Non-pigmented ciliary epithelial cell (primary cell): ENCODE measurements at regions not wholly inside any gene's neighbourhood (a gene's known extent, or its start where the extent isn't known, plus 50 kb on each side); places are given as distances from the start of the nearest gene placed in this dataset.

Source experiments
- DNase-seq: peaks from one replicate; pipeline ENCODE4 v3.0.0-alpha.2; 2010; ENCODE audit warnings: low read depth

- no peak for DNase-seq
Observed at GRCh38 chr6:91697010-91697695, 1110.3 kb upstream of the MAP3K7 start.

- DNase-seq: no peak
Observed at GRCh38 chr6:91695221-91695620, 1108.3 kb upstream of the MAP3K7 start.

- DNase-seq: no peak
Observed at GRCh38 chr6:91694016-91694654, 1107.3 kb upstream of the MAP3K7 start.

- no peak for DNase-seq
Observed at GRCh38 chr6:91691449-91691848, 1104.6 kb upstream of the MAP3K7 start.

GRCh38 chr6:91683240-91683639 is 1096.4 kb upstream of the MAP3K7 start:
- no peak for DNase-seq

GRCh38 chr6:91681296-91681695 is 1094.4 kb upstream of the MAP3K7 start:
- DNase-seq: no peak

GRCh38 chr6:91678679-91679446 is 1092.0 kb upstream of the MAP3K7 start:
- no peak for DNase-seq

GRCh38 chr6:91672201-91672600 is 1085.3 kb upstream of the MAP3K7 start:
- no peak for DNase-seq

GRCh38 chr6:91669871-91670268 is 1083.0 kb upstream of the MAP3K7 start:
- DNase-seq: no peak

- DNase-seq: no peak
Observed at GRCh38 chr6:91669154-91669870, 1082.4 kb upstream of the MAP3K7 start.

GRCh38 chr6:91667596-91667995 is 1080.7 kb upstream of the MAP3K7 start:
- DNase-seq: no peak

GRCh38 chr6:91664327-91664959 is 1077.6 kb upstream of the MAP3K7 start:
- DNase-seq: no peak

- no peak for DNase-seq
Observed at GRCh38 chr6:91660893-91661292, 1074.0 kb upstream of the MAP3K7 start.

- no peak for DNase-seq
Observed at GRCh38 chr6:91659891-91660290, 1073.0 kb upstream of the MAP3K7 start.

GRCh38 chr6:91654793-91655192 is 1067.9 kb upstream of the MAP3K7 start:
- no peak for DNase-seq

GRCh38 chr6:91654357-91654756 is 1067.5 kb upstream of the MAP3K7 start:
- no peak for DNase-seq

- no peak for DNase-seq
Observed at GRCh38 chr6:91653895-91654294, 1067.0 kb upstream of the MAP3K7 start.

GRCh38 chr6:91653076-91653723 is 1066.3 kb upstream of the MAP3K7 start:
- no peak for DNase-seq

- DNase-seq: no peak
Observed at GRCh38 chr6:91646649-91647048, 1059.8 kb upstream of the MAP3K7 start.

GRCh38 chr6:91645811-91646210 is 1058.9 kb upstream of the MAP3K7 start:
- no peak for DNase-seq

- DNase-seq: no peak
Observed at GRCh38 chr6:91637217-91637616, 1050.3 kb upstream of the MAP3K7 start.

- no peak for DNase-seq
Observed at GRCh38 chr6:91634791-91635190, 1047.9 kb upstream of the MAP3K7 start.
